CD4-positive, alpha-beta T cell treated with Interleukin-21 for 1 hour (primary cell): ENCODE measurements at regions not wholly inside any gene's neighbourhood (a gene's known extent, or its start where the extent isn't known, plus 50 kb on each side); places are given as distances from the start of the nearest gene placed in this dataset.
"Not testable (repeated sequence)": the region's sequence is repeated elsewhere in the genome, so short reads cannot be mapped to it uniquely, and the experiment has no call there.

Source experiments
- DNase-seq: peaks from one replicate; pipeline ENCODE4 v3.0.0-alpha.2; 2020

DNA sequence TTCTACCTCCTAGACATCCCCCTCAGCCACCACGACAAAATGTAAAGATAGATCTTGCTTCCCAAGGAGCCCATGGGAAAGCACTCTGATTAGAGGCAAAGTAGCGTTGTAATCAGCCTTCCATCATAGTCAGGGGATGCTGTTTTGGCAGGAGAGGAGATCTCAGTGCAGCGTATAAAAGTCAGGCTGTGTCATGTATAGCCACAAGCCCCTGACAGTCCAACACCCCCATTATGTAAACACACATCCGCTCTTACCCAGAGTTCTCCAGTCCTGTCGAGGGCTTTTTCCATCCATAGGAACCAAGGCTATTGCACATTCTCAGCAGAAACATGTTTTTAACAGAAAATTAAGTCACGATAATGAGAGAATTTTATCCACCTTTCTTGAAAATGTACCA lies 156.3 kb downstream of the CYSLTR2 start:
- no peak for DNase-seq

DNA sequence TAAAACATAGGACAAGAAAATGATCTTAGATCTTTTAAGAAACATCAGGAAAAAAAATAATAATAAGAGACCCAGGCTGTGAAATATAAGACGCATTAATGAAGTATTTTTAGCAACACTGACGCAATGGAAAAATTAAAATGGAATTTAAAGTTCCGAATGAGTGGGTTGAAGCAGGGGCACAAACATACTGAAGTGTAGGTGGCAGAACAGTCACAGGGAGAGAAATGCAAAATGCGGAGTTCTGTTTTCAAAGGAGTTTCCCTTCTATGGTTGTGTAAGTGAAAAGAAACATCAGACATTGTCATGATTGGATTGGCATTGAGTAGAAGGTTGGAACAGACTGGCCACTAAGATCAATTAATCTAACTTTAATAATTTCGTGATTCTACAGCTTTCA lies 159.8 kb downstream of the CYSLTR2 start:
- DNase-seq, result no peak

DNA sequence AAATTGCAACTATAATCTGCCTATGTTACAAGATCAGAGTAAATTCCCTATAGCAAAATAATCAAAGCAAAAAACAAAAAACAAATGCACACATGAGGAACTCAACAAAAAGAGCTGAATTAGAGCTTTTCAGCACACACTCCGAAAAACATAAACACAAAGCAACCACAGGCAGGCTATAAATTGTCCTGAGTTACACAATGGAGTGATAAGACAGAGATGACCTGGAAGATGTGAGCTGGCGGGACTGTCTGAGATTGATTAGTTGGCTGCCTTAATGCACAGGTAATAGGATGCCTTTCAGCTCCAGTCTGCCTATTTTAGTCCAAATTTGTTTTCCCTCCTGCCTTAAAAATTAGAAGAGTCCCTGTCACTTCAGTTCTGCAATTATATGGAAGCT lies 159.0 kb upstream of the FNDC3A start:
- no peak for DNase-seq

DNA sequence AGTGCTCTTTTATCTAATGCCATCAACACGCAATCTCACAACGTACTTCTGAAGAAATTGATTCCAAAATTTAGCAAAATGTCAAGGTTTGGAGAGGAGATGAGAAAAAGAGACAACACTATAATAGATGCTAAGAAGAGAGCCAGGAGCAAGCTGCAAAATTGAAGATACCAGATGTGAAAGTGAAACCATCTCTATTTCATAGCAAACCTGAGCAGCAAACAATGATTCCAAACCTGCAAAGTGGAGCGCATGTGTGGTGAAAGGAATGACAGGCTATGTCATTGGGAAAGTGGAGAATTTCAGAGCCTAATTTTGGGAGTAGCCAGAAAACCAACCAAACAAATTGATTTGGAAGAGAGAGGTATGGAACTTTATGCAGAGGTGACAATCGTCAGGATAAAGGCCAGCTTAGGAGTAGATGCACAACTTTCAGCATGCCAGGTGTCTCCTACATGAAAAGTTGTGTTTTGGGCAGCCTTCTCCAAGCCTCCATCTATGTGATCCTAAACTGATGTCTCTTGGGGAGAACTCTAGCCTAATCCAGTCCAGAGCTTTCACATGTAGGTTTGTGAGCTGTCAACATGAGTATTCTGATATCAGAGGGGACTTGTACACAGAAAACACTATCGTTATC lies 158.4 kb upstream of the FNDC3A start:
- DNase-seq, result peak; percentile 19

- DNase-seq, result no peak
These were observed 157.0 kb upstream of the FNDC3A start for GRCh38 chr13:48818495-48819356.

- DNase-seq, result no peak
These were observed 156.3 kb upstream of the FNDC3A start for GRCh38 chr13:48819376-48819775.

DNA sequence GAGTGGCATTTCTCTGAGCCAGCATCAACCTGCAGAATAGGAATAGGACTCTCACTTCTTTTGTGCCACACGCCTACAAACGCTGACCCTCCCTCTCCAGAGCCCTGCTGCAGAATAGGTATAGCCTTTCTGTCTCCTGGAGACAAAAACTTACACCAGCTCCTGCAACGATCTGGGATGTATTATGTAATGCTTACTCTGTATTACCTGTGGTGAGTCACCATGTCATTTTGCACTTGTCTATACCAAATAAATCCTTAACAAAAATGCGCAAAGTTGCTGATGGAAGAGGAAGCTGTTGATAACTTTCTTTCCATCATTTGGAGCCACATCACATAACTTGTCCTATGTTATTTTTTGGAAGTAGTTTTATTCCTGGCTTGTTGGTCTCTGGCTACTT lies 155.8 kb upstream of the FNDC3A start:
- DNase-seq, result no peak

DNA sequence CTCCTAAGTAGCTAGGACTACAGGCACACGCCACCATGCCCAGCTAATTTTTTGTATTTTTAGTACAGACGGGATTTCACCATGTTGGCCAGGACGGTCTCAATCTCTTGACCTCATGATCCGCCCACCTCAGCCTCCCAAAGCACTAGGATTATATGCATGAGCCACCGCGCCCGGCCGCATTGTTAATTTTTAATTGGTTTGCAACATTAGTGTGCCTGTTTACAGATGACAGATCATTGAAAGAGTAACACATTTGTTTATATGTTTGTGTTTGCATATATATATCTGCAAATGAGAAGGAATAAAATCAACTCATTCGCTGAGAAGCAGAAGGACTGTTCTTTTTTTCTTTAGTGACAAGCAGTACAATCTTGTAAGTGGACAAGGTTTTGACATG lies 152.2 kb upstream of the FNDC3A start:
- DNase-seq, result not testable (repeated sequence)

- no peak for DNase-seq
These were observed 149.7 kb upstream of the FNDC3A start for GRCh38 chr13:48826039-48826438.

GRCh38 chr13:48826922-48827454 lies 148.7 kb upstream of the FNDC3A start:
- DNase-seq, result not testable (repeated sequence)

GRCh38 chr13:48827709-48828108 lies 148.0 kb upstream of the FNDC3A start:
- DNase-seq, result no peak

DNA sequence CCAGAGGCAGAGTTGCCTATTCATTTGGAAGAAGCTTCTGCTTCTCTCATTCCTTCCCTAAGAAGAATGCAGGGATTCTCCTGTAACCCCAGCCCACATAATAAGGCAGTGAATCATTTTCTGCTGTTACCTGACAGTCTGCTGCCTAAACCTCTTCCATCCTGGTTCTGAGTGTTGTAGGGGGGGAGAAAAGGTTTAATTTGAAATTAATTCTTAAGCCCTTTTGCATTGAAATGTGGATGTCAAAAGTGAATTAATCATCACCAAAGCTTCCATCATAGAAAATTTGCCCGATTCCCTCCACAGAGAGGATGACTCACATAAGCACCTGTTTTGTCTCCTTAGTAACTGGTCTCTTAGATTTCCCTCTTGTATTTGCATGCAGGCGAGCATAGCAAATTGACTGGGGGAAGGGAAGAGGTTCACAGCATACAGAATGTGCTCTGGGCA lies 146.7 kb upstream of the FNDC3A start:
- no peak for DNase-seq

DNA sequence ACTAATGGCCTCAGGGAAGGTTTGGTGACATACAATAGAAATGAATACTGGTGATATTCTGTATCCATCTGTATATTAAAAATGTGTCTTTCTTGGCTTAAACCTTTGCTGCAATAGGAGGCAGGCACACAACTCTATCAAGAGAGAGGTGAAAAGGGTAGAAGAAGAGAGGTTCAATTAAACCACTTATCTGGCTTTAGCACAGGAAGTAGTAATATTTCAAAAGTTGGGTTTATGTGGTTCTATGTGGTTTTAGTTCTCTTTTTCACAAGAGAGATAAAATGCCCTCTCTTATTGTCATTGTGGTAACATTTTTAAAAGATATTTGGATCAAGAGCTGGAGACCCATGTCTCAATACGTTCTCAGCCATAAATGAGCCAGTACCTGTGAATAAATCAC lies 146.2 kb upstream of the FNDC3A start:
- DNase-seq, result no peak

- no peak for DNase-seq
These were observed 144.5 kb upstream of the FNDC3A start for GRCh38 chr13:48831248-48831647.

DNA sequence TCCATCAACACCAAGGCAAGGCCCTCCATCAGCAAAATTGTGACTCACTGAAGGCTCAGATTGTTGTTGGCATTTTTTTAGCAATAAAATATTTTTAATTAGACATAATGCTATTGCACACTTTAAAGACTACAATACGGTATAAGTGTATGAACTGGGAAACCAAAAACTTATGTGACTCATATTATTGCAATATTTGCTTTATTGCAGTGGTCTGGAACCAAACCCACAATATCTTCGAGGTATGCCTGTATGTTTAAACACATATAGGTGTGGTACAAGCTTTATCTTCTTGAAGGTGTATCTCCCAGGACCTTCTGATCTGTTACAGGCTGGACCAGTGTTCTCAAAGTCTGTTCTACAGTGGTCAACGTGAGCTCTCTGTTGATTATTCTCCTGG lies 142.3 kb upstream of the FNDC3A start:
- no peak for DNase-seq

GRCh38 chr13:48835326-48835725 lies 140.4 kb upstream of the FNDC3A start:
- DNase-seq, result not testable (repeated sequence)

- no peak for DNase-seq
These were observed 137.3 kb upstream of the FNDC3A start for GRCh38 chr13:48838193-48838973.

GRCh38 chr13:48839171-48839570 lies 136.5 kb upstream of the FNDC3A start:
- no peak for DNase-seq

GRCh38 chr13:48840366-48840765 lies 135.3 kb upstream of the FNDC3A start:
- DNase-seq, result no peak

GRCh38 chr13:48842316-48842715 lies 133.4 kb upstream of the FNDC3A start:
- DNase-seq, result no peak

DNA sequence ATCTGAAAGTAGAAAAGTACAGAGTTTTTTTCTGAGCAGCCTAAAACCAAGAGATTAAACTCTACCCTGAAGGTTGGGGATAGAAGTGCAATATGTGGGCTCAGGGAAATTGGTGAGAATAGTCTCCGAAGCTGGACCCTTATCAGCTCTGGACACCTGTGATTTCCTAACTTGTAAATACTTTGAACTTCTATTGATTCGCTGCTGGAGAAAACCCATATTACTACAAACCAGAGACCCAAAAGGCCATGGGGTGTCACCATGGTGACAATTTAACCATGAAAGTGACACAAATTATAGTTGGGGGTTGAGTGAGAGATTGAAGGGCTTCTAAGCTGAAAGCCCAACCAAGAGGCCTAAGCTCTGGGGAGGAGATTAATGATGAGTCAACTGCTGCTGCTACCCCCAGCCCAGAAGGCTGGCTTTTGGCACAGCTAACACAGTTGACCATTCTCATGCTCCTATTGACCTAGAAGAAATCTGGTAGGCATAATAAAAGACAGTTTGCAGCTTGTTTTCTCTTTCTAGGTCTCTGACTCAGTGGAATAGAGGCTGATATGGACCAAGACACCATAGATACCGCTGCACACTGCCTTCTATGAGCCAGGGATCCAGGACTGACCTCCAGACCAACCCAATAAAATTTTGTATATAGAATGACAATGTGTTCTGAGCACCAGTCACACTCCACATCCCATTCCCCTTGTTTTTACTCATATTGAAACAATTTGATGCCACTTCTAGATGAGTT lies 131.9 kb upstream of the FNDC3A start:
- no peak for DNase-seq

GRCh38 chr13:48844676-48845075 lies 131.0 kb upstream of the FNDC3A start:
- DNase-seq, result no peak

DNA sequence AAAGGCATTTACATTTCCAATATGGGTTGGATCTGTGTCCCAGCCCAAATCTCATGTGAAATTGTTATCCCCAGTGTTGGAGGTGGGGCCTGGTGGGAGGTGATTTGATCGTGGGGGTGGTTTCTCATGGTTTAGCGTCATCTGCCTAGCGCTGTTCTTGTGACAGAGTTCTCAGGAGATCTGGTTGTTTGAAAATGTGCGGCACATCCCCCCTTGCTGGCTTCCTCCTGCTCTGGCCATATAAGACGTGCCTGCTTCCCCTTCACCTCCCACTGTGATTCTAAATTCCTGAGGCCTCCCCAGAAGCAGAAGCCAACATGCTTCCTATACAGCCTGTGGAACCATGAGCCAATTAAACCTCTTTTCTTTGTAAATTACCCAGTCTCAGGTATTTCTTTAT lies 126.2 kb upstream of the FNDC3A start:
- DNase-seq, result no peak
